MM.1S (cell line): ENCODE measurements at regions not wholly inside any gene's neighbourhood (a gene's known extent, or its start where the extent isn't known, plus 50 kb on each side); places are given as distances from the start of the nearest gene placed in this dataset.

ENCODE experiments used
- DNase-seq: peaks from one replicate; pipeline ENCODE4 v3.0.0-alpha.2; 2015
- H2AFZ ChIP-seq: fragments of 300-600 bp; sonication (generic); 2 replicates; pipeline ENCODE4 v1.6.0; 2016; ENCODE audit warnings: antibody characterized with exemption, low read length
- H3F3A ChIP-seq: fragments of 300-600 bp; sonication (generic); 2 replicates; pipeline ENCODE4 v1.6.1; 2016; ENCODE audit warnings: mild to moderate bottlenecking, antibody characterized with exemption, low read length, moderate library complexity, mixed read lengths; ENCODE audit not compliant: insufficient read depth
- H3K27ac ChIP-seq: fragments of 300-600 bp; sonication (generic); 2 replicates; pipeline ENCODE4 v1.5.1; 2016; ENCODE audit warnings: mild to moderate bottlenecking, low read length
- H3K27me3 ChIP-seq: fragments of 300-600 bp; sonication (generic); replicated peaks from 2 replicates; pipeline ENCODE4 v1.6.0; 2016; ENCODE audit warnings: low read length; ENCODE audit not compliant: insufficient read depth
- H3K36me3 ChIP-seq: fragments of 300-600 bp; sonication (generic); replicated peaks from 2 replicates; pipeline ENCODE4 v1.6.1; 2016; ENCODE audit warnings: mild to moderate bottlenecking, low read length, mixed read lengths; ENCODE audit not compliant: insufficient read depth
- H3K4me1 ChIP-seq: fragments of 300-600 bp; sonication (generic); 2 replicates; pipeline ENCODE4 v1.6.1; 2016; ENCODE audit warnings: low read length, mixed read lengths
- H3K4me2 ChIP-seq: fragments of 300-600 bp; sonication (generic); 2 replicates; pipeline ENCODE4 v1.6.0; 2016; ENCODE audit warnings: low read depth, low read length
- H3K4me3 ChIP-seq: fragments of 300-600 bp; sonication (generic); 2 replicates; pipeline ENCODE4 v1.5.1; 2016; ENCODE audit warnings: low read length, mixed read lengths
- H3K79me2 ChIP-seq: fragments of 300-600 bp; sonication (generic); 2 replicates; pipeline ENCODE4 v1.6.1; 2016; ENCODE audit warnings: mixed run types, low read length, mixed read lengths
- H3K9ac ChIP-seq: fragments of 300-600 bp; sonication (generic); 2 replicates; pipeline ENCODE4 v1.6.1; 2016; ENCODE audit warnings: low read length, mixed read lengths
- H3K9me2 ChIP-seq: fragments of 300-600 bp; sonication (generic); replicated peaks from 2 replicates; pipeline ENCODE4 v1.6.1; 2016; ENCODE audit warnings: mild to moderate bottlenecking, low read length, mixed read lengths; ENCODE audit not compliant: insufficient read depth
- H3K9me3 ChIP-seq: fragments of 300-600 bp; sonication (generic); replicated peaks from 2 replicates; pipeline ENCODE4 v1.6.1; 2016; ENCODE audit warnings: mild to moderate bottlenecking, low read length, mixed read lengths; ENCODE audit not compliant: insufficient read depth
- H4K20me1 ChIP-seq: fragments of 300-600 bp; sonication (generic); 2 replicates; pipeline ENCODE4 v1.6.1; 2016; ENCODE audit warnings: mild to moderate bottlenecking, low read length, moderate library complexity, mixed read lengths; ENCODE audit not compliant: insufficient read depth
- CTCF ChIP-seq: fragments of 300-600 bp; sonication (generic); IDR thresholded peaks from 2 replicates; pipeline ENCODE4 v1.5.1; 2016; ENCODE audit warnings: antibody characterized with exemption, low read length, mixed read lengths
- EZH2 ChIP-seq: fragments of 300-600 bp; sonication (generic); optimal IDR thresholded peaks from 2 replicates; pipeline ENCODE3; 2017; ENCODE audit warnings: low read depth, mild to moderate bottlenecking, antibody characterized with exemption, low read length, mixed read lengths
- EZH2phosphoT487 ChIP-seq: fragments of 300-600 bp; sonication (generic); IDR thresholded peaks from 2 replicates; pipeline ENCODE4 v1.6.1; 2018; ENCODE audit warnings: antibody characterized with exemption, low read length

GRCh38 chr10:9227679-9228365 lies 1173.3 kb downstream of the GATA3 start:
- H3K36me3 ChIP-seq, result no peaks in the 10 kb centered on the region
- no peak overlapping the region for H3K4me3 ChIP-seq
- H3K9me3 ChIP-seq, result no peaks in the 10 kb centered on the region
- no peaks in the 10 kb centered on the region for H3K4me1 ChIP-seq
- no peaks in the 10 kb centered on the region for H3F3A ChIP-seq
- no peaks in the 10 kb centered on the region for H4K20me1 ChIP-seq
- no peaks in the 10 kb centered on the region for H3K9me2 ChIP-seq
- DNase-seq, result no peak
- TF ChIP-seq CTCF (no peak), EZH2 (no peak), EZH2phosphoT487 (no peak)
- H3K27me3 ChIP-seq, result no peaks in the 10 kb centered on the region
- H3K9ac ChIP-seq, result no peak overlapping the region
- H2AFZ ChIP-seq, result no peak overlapping the region
- H3K79me2 ChIP-seq, result no peaks in the 10 kb centered on the region
- H3K4me2 ChIP-seq, result no peak overlapping the region
- H3K27ac ChIP-seq, result no peak overlapping the region

GRCh38 chr10:9228771-9229170 lies 1174.3 kb downstream of the GATA3 start:
- no peaks in the 10 kb centered on the region for H3K9me3 ChIP-seq
- no peak overlapping the region for H3K27ac ChIP-seq
- no peak for DNase-seq
- H3K4me2 ChIP-seq, result no peak overlapping the region
- H3K36me3 ChIP-seq, result no peaks in the 10 kb centered on the region
- no peaks in the 10 kb centered on the region for H3K79me2 ChIP-seq
- H3K4me3 ChIP-seq, result no peak overlapping the region
- no peak overlapping the region for H3K9ac ChIP-seq
- TF ChIP-seq EZH2 (no peak), EZH2phosphoT487 (no peak), CTCF (no peak)
- H4K20me1 ChIP-seq, result no peaks in the 10 kb centered on the region
- H3K4me1 ChIP-seq, result no peaks in the 10 kb centered on the region
- H2AFZ ChIP-seq, result no peak overlapping the region
- H3F3A ChIP-seq, result no peaks in the 10 kb centered on the region
- H3K27me3 ChIP-seq, result no peaks in the 10 kb centered on the region
- H3K9me2 ChIP-seq, result no peaks in the 10 kb centered on the region

- Histone ChIP-seq H3K27me3 (no peaks in the 10 kb centered on the region), H3K9me2 (no peaks in the 10 kb centered on the region), H3F3A (no peaks in the 10 kb centered on the region), H3K27ac (no peak overlapping the region), H3K79me2 (no peaks in the 10 kb centered on the region), H2AFZ (no peak overlapping the region), H3K9ac (no peak overlapping the region), H3K36me3 (no peaks in the 10 kb centered on the region), H3K4me2 (no peak overlapping the region), H3K9me3 (no peaks in the 10 kb centered on the region), H4K20me1 (no peaks in the 10 kb centered on the region), H3K4me3 (no peak overlapping the region), H3K4me1 (no peaks in the 10 kb centered on the region)
- DNase-seq, result no peak
- TF ChIP-seq CTCF, result no peak
- no peak for TF ChIP-seq EZH2phosphoT487
- TF ChIP-seq EZH2, result no peak
These were observed 1175.3 kb downstream of the GATA3 start for GRCh38 chr10:9229702-9230244.
